ENCODE measurements at regions not wholly inside any gene's neighbourhood (a gene's known extent, or its start where the extent isn't known, plus 50 kb on each side); places are given as distances from the start of the nearest gene placed in this dataset. TPM values are rescaled to one million over a fixed set of nuclear protein-coding genes. Genes with fewer than 3 reads are reported as not detected.

GRCh38 chr5:52202256-52202655, 585.5 kb upstream of the ITGA1 start:
- TF ChIP-seq POLR2A (IDR thresholded peaks at IDR 0.05) = no peak
- TF ChIP-seq CTCF (IDR thresholded peaks at IDR 0.05) = no peak
- no peaks in the 10 kb centered on the region for H3K27me3 ChIP-seq
- no peak overlapping the region for H3K4me3 ChIP-seq (replicated peaks in 1 of 3)

GRCh38 chr5:52204310-52204709, 583.4 kb upstream of the ITGA1 start:
- no peak overlapping the region for H3K4me3 ChIP-seq (replicated peaks in 1 of 3)
- H3K9me3 ChIP-seq = no peaks in the 10 kb centered on the region
- TF ChIP-seq POLR2A (IDR thresholded peaks at IDR 0.05) (no peak), CTCF (IDR thresholded peaks at IDR 0.05) (no peak)
- intact Hi-C loops (cut with DNase I) = no loop called here
- no peak for DNase-seq
- H3K36me3 ChIP-seq = no peaks in the 10 kb centered on the region
- no peaks in the 10 kb centered on the region for H3K4me1 ChIP-seq
- WGBS, 2 donors = 71 to 73% methylated on average over 3 of the region's 3 CpGs
- no peaks in the 10 kb centered on the region for H3K27me3 ChIP-seq
- no peak overlapping the region for H3K27ac ChIP-seq

More at GRCh38 chr5:52202256-52202655, 585.5 kb upstream of the ITGA1 start:
- intact Hi-C loops (cut with DNase I) = no loop called here
- Histone ChIP-seq H3K9me3 (no peaks in the 10 kb centered on the region), H3K36me3 (no peaks in the 10 kb centered on the region), H3K4me1 (no peaks in the 10 kb centered on the region), H3K27ac (no peak overlapping the region)
- DNase-seq = no peak
- 93 to 94% methylated on average over 14 of the region's 14 CpGs for WGBS, 2 donors

Small RNAs in the stretch of these regions (small RNA-seq; reads per million reads assigned to genes)
- not detected for gene RNA5SP182

Data from thyroid gland (tissue), 4 donors.